DOHH2 (cell line): ENCODE measurements at regions not wholly inside any gene's neighbourhood (a gene's known extent, or its start where the extent isn't known, plus 50 kb on each side); places are given as distances from the start of the nearest gene placed in this dataset.

Experiments used
- EZH2phosphoT487 ChIP-seq: fragments of 200-600 bp; sonication (generic); IDR thresholded peaks from 2 replicates; pipeline ENCODE4 v1.6.1; 2017; ENCODE audit warnings: borderline replicate concordance, mild to moderate bottlenecking, antibody characterized with exemption, low read length, moderate library complexity, mixed read lengths
- TF ChIP-seq, protein P1 (sequence below): fragments of 200-600 bp; sonication (generic); IDR thresholded peaks from one replicate; pipeline ENCODE4 v1.5.1; 2014; ENCODE audit warnings: antibody characterized with exemption, mild to moderate bottlenecking, low read depth, low read length; ENCODE audit not compliant: poor library complexity, severe bottlenecking

DNA sequence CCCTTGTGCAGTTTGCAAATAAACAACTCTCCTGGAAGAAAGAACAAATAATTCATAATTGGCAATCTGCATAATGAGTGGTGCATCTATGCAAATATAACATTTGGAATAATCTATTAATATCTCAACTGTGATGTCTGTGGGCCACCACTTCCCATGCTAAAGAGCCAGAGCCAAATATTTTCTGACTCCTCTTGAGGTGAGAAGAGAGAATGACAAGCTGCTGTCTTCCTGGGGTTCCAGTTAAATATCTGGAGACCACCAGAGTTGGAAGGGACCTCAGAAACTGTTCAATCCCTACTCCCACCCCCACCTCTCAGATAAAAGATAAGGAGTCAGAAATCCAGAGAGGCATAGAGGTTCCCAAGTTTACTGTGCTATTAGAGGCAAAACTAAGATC, 241.0 kb upstream of the SLC14A2 start:
- TF ChIP-seq, protein P1, sequence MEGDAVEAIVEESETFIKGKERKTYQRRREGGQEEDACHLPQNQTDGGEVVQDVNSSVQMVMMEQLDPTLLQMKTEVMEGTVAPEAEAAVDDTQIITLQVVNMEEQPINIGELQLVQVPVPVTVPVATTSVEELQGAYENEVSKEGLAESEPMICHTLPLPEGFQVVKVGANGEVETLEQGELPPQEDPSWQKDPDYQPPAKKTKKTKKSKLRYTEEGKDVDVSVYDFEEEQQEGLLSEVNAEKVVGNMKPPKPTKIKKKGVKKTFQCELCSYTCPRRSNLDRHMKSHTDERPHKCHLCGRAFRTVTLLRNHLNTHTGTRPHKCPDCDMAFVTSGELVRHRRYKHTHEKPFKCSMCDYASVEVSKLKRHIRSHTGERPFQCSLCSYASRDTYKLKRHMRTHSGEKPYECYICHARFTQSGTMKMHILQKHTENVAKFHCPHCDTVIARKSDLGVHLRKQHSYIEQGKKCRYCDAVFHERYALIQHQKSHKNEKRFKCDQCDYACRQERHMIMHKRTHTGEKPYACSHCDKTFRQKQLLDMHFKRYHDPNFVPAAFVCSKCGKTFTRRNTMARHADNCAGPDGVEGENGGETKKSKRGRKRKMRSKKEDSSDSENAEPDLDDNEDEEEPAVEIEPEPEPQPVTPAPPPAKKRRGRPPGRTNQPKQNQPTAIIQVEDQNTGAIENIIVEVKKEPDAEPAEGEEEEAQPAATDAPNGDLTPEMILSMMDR = no peak
- TF ChIP-seq EZH2phosphoT487 = no peak
